GM19025 (cell line): ENCODE measurements at regions not wholly inside any gene's neighbourhood (a gene's known extent, or its start where the extent isn't known, plus 50 kb on each side); places are given as distances from the start of the nearest gene placed in this dataset.

Source experiments
- ATAC-seq: cut with Tn5 transposase; IDR thresholded peaks from one replicate; pipeline ENCODE4 v1.9.1; 2021; ENCODE audit warnings: mild to moderate bottlenecking, low read depth, moderate library complexity; ENCODE audit not compliant: unreplicated experiment

GRCh38 chr1:83735526-83735925 lies 263.4 kb downstream of the TTLL7 start:
- no peak for ATAC-seq

- ATAC-seq, result no peak
Observed at GRCh38 chr1:83734420-83734819, 264.5 kb downstream of the TTLL7 start.

DNA sequence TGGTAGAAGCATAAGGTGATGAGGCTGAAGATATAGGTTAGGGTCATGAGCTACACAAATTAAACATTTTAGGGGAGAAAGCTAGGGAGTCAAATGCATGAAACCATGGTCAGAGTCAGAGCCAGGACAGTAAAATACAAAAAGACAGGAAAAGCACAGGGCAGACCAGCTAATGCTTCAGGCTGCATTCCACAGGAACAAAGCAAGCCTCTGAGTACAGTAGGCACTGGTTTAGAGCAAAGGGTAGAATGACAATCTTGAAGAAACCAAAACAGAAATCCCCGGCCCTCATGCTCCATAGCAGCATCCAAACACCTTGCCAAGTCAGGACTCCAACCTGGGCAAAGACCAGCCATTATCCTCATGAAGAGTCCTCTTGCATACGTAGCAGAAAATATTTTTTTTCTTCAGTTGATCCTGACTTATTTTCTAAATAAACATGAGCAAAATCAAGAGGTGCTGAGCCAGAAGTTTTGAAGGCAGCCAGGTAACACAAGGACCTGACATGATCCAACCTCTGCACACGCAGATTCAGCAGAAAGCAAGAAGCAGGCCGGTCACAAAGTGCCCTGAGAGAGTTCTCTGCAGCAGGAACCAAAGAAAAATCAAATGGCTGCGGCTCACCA lies 273.1 kb downstream of the TTLL7 start:
- no peak for ATAC-seq

DNA sequence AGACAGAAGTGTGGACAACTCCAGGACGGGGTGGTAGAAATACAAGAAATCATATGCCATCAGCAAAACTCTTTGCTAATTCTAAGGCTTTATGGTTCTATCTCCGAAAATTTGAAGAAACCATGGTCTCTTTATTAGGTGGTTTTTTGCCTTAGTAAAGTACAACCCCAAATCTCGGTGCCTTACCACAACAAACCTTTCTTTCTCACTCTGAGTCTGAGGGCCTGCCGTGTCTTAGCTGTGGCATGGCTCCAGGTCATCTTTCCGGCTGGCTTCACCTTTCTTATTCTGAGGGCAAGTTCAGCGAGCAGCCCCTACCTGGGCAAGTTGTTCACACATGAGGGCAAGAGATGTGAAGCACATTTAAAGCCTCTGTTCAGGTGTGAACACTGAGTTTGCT lies 280.6 kb downstream of the TTLL7 start:
- ATAC-seq, result no peak

DNA sequence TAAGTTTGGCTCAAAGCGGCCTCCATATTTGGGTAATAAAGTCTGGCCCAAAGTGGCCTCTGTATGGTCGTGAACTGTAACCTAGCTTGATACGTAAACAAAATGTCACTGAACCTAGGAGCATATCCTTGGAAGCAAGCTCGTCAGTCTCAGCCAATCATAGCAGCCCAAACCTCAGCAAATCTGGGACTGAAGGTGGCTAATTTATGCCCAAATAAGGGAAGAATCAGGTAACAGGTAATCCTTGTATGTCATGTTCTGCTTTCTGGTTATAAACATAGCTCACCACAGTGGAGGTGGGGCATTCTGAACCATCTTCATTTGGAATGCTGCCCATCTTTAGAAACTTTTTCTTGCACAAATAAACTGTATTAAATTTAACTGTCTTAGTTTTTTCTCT lies 281.1 kb downstream of the TTLL7 start:
- no peak for ATAC-seq

- no peak for ATAC-seq
Observed at GRCh38 chr1:83716641-83717040, 282.3 kb downstream of the TTLL7 start.

GRCh38 chr1:83715550-83715949 lies 283.4 kb downstream of the TTLL7 start:
- no peak for ATAC-seq

GRCh38 chr1:83709662-83710061 lies 289.3 kb downstream of the TTLL7 start:
- ATAC-seq, result no peak

DNA sequence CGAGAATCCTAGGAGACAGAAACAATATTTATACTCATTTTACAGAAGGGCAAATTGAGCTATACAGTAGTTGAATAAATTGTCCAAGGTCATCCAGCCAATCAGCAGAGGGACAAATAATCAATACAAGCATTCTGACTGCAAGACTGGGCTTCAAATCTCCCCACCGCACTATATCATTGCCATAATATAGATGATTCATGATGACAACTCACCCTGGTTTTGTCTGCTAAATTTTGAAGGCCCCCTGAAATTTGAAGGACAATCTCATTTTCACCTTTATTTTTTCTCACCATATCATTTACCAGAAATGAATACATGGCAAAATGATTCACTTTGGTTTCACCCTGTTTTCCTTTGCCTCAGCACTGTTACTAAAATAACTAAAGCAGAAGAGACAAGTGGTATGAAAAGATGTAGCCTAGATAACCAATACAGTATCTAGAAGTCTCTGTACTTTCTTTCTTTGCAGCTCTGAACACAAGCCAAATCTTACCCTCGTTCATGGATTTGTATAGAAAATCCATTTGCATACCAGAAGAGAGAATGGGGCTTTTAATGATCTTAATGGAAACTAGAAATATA lies 292.5 kb downstream of the TTLL7 start:
- no peak for ATAC-seq

DNA sequence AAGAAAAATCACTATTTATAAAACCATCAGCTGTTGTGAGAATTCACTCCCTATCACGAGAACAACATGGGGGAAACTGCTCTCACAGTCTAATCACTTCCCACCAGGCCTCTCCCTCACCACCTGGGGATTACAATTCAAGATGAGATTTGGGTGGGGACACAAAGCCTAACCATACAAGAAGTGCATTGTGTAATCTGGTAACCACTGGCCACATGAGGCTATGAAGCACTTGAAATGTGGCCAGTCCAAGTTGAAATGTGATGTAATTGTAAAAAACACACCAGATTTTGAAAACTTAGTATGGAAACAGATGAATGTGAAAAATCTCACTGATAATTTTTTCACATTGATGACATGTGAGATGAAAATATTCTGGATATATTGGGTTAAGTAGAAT lies 293.8 kb downstream of the TTLL7 start:
- ATAC-seq, result no peak

DNA sequence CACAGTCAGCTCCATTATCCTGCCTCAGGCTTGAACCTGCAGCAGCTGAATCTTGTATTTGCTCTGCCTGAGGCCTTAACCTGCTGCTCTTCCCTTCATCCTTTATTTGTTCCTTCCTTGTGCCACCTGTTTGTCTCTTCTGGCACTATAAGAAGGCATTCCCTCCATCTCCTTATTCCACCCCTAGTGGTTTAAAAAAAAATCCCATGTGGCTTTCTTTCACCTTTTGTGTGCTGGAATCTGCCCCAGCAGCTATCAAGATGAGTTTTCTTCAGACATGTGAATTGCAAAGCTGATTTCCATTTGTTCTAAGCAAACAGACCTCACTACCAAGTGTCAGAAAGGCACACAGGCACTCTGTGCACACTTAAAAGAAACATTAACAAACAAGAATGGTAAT lies 294.6 kb downstream of the TTLL7 start:
- no peak for ATAC-seq

GRCh38 chr1:83702356-83702755 lies 296.6 kb downstream of the TTLL7 start:
- no peak for ATAC-seq

- no peak for ATAC-seq
Observed at GRCh38 chr1:83701355-83701754, 297.6 kb downstream of the TTLL7 start.

GRCh38 chr1:83698644-83699043 lies 300.3 kb downstream of the TTLL7 start:
- no peak for ATAC-seq

DNA sequence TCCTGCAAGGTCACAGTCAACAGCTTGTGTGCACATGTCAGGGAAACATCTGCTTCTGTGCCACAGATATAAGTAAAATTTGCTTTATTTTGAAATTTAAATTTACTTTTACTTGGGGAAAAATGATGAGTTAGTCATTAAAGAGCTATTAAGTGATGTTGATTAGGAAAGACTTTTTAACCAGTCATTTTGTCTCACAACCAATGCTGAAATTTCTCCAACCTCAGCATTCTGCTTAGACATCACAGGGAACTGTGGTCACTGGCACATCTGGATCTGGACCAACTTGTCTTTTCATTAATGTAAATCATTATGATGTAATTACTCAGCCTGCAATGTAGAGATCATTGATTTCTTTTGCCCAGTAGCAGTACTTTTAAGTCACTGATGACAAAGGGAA lies 301.0 kb downstream of the TTLL7 start:
- no peak for ATAC-seq

GRCh38 chr1:83697220-83697619 lies 301.7 kb downstream of the TTLL7 start:
- ATAC-seq, result no peak

DNA sequence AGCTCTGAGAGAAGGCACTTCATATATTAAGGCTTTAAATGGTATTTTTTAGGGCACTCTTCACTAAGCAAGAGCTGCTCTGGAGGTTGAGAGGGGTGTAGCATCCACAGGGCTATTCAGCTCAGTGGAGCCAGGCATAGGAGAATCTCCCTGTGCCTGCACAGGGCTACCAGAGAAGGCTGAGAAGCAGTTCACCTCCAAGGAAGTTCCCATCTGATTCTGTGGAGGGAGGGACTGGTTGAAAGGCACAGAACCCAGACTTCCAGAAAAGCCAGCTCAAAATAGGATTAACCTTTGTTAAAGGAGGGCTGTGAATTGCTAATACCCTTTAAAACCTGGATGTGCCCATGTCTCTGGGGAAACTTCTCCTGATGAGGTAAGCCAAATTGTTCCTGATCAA lies 304.5 kb downstream of the TTLL7 start:
- no peak for ATAC-seq

DNA sequence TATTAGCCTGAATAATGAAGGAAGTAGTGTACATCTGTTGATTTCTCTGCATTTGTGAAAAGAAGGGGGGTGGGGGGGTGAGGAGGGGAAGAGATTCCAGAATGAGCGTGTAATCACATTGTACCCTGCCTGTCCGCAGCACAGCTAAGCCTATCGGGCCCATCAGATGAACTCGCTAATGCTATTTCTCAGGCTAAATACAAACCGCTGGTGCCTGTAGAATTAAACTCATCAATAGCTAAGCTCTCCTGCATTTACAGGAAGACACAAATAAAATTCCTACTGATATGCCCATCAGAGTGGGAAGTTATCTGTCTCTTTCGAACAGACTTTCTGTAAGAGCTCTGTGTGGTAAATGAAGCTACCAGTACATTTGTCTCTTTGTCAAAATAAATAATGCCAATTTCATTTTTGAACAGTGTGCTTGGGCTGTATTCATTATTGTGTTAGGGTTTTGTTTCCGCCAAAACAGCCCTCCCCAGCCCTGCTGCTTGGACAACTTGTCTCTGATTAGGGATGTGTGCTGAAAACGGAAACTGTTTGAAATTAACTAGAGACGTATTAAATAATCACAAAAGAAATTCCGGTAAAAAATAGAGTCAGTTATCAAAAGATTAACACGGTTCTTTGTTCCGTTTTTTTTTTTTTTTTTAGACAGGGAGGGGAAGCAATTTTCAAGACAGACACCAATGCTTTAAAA lies 305.4 kb downstream of the TTLL7 start:
- no peak for ATAC-seq

DNA sequence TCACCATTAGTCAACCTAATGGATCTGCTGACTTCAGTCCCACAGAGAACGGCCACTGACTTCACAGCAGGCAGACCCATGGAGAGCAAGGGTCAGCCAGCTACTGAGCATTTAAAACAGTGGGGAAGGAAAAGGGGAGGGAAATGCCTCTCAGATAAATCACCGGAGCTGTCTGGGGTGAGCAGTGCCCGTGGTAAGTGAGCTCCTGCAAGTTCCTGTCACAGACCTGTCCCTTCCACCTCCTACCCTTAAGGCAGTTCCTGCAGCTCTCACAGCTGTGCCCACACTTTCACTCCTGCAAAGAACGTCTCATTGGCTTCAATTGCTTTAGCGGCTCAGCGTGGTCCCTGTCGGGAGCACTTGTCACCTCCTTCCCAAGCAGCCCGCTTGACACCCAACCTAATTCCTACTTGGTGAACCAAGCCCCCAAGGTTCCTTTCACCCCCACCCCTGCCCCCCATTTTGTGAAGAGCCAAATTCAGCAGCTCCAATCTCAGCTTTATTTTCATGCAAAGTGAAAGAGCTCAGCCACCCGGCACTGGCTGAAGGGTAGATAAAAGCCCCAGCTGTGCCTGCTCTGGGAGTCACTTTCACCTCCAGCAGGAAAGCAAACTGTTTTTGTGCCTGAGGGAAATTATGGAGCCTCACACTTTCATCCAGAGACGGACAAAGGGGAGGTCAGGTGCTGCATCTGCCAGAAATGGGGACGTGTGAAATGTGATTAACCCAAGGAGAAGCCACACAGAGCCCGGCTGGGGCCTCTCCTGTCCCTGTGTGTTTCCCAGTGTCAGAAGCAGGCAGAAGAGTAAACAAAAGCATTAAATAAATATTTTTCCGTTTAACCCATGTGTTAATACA lies 306.2 kb downstream of the TTLL7 start:
- ATAC-seq, result no peak

- ATAC-seq, result no peak
Observed at GRCh38 chr1:83691953-83692500, 306.9 kb downstream of the TTLL7 start.
